Prostate gland (tissue), 2 donors: ENCODE measurements at regions not wholly inside any gene's neighbourhood (a gene's known extent, or its start where the extent isn't known, plus 50 kb on each side); places are given as distances from the start of the nearest gene placed in this dataset.

Experiments used
- CTCF ChIP-seq, 4 experiments: fragments of 200-600 bp in 2 of 4; fragments of 450-650 bp in 2 of 4; sonication (generic) in 2 of 4; IDR thresholded peaks; 1 replicate in 3 of 4; 2 replicates in 1 of 4; pipeline ENCODE4 v1.5.1; 2016 to 2019; ENCODE audit warnings: antibody characterized with exemption in 4 of 4, mild to moderate bottlenecking in 2 of 4, moderate library complexity in 2 of 4
- POLR2AphosphoS5 ChIP-seq: sonication (generic); formaldehyde crosslinking; IDR thresholded peaks from one replicate; pipeline ENCODE4 v1.6.1; 2017; ENCODE audit warnings: antibody characterized with exemption

- TF ChIP-seq CTCF (IDR thresholded peaks at IDR 0.05), result no peak
- no peak for TF ChIP-seq POLR2AphosphoS5
Measured at GRCh38 chr5:125113328-125113727, 366.9 kb upstream of the ZNF608 start.
